Brain microvascular endothelial cell (primary cell): ENCODE measurements at regions not wholly inside any gene's neighbourhood (a gene's known extent, or its start where the extent isn't known, plus 50 kb on each side); places are given as distances from the start of the nearest gene placed in this dataset.

ENCODE experiments used
- DNase-seq: peaks from one replicate; pipeline ENCODE4 v3.0.0-alpha.2; 2020
- H3K27ac ChIP-seq: fragments of 250-450 bp; sonication (Bioruptor Pico); 2 replicates; pipeline ENCODE4 v1.5.1; 2020; ENCODE audit warnings: mild to moderate bottlenecking, moderate library complexity
- H3K27me3 ChIP-seq: fragments of 250-450 bp; sonication (Bioruptor Pico); replicated peaks from 2 replicates; pipeline ENCODE4 v1.5.1; 2020; ENCODE audit warnings: mild to moderate bottlenecking
- H3K36me3 ChIP-seq: fragments of 250-450 bp; sonication (Bioruptor Pico); replicated peaks from 2 replicates; pipeline ENCODE4 v1.5.1; 2020; ENCODE audit warnings: mild to moderate bottlenecking
- H3K4me3 ChIP-seq: 2 replicates; pipeline ENCODE4 v1.5.1; 2011; ENCODE audit warnings: low read depth, mild to moderate bottlenecking, control low read depth, low read length, moderate library complexity
- in situ Hi-C: cut with HindIII; loops from 2 replicates; pipeline ENCODE4 v1.10.0; 2017; ENCODE audit warnings: low sequenced_read_pairs, low pct_ligation_motif_present
- TF ChIP-seq, protein P1 (sequence below): IDR thresholded peaks from 2 replicates; pipeline ENCODE4 v1.5.1; 2011; ENCODE audit warnings: low read depth, mild to moderate bottlenecking, moderate library complexity, low read length, control low read depth, inconsistent platforms; ENCODE audit errors: missing control alignments

DNA sequence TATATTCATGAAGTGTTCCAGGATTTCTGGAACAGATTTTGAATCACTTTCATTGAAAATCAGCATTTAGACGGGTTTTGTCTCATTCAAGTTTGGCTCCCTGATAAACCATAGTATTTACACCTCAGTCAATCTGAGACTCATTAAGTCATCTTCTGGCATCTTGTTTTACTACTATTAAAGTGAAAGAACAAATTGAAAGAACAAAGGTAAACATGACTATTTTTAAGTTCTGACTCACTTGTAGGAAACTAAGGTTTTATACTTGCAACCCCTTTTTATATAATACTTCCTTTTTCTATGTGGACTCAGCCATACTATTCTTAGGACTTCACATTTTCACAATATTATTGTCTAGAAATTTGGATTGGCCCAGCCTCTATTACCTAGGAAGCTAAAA is 854.4 kb downstream of the SQOR start:
- DNase-seq, result no peak
- H3K27me3 ChIP-seq, result no peaks in the 10 kb centered on the region
- TF ChIP-seq, protein P1, sequence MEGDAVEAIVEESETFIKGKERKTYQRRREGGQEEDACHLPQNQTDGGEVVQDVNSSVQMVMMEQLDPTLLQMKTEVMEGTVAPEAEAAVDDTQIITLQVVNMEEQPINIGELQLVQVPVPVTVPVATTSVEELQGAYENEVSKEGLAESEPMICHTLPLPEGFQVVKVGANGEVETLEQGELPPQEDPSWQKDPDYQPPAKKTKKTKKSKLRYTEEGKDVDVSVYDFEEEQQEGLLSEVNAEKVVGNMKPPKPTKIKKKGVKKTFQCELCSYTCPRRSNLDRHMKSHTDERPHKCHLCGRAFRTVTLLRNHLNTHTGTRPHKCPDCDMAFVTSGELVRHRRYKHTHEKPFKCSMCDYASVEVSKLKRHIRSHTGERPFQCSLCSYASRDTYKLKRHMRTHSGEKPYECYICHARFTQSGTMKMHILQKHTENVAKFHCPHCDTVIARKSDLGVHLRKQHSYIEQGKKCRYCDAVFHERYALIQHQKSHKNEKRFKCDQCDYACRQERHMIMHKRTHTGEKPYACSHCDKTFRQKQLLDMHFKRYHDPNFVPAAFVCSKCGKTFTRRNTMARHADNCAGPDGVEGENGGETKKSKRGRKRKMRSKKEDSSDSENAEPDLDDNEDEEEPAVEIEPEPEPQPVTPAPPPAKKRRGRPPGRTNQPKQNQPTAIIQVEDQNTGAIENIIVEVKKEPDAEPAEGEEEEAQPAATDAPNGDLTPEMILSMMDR, result no peak
- H3K4me3 ChIP-seq, result no peak overlapping the region
- no peak overlapping the region for H3K27ac ChIP-seq
- in situ Hi-C loops, result no loop called here
- no peaks in the 10 kb centered on the region for H3K36me3 ChIP-seq

DNA sequence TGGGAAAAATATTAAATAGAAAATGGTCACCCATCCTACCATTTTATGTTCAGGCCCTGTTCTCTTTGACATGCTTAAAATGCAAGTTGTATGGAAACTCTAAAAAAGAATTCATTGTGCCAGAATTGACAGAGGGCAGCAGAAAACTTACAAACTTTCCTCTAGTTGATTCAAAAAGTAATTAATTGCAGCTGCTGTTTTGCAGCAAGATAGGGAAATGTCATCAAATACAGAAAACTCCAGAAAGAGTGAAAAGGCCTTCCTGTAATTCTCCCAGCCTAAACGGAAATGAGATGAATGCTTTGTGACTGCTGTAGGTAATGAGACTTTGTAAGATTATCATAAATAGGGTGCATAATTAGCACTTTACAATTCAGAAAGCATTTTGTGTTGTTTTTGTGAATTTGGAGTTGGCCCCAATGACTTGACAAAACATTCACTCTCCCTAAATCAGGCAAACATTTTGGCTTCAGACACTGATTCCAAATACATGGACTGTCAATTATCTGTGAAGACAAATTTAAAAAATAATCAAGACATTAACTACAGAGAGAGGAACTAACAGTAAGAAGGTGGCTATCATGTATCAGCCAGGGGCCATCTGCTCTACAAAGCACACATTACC is 861.8 kb downstream of the SQOR start:
- in situ Hi-C loops, result no loop called here
- Histone ChIP-seq H3K27me3 (no peaks in the 10 kb centered on the region), H3K4me3 (no peak overlapping the region), H3K36me3 (no peaks in the 10 kb centered on the region), H3K27ac (no peak overlapping the region)
- TF ChIP-seq, protein P1, result no peak
- no peak for DNase-seq

DNA sequence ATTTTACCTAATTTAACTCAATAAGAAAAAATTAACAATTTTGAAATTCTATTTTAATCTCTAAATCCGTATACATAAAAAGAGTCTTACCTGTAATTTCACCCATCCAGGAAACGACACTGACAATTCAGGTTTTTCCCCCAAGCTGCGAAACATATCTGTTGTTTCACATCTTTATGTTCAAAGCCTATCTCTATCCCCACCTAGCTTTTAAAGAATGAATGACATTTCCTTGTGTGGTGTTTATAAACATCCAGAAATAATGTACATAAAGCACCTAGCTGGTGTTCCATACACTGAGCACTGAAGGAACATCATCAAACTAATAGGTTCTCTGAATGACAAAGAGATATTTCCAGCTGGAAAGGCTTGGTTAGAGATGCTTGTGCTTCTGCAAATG is 867.8 kb downstream of the SQOR start:
- Histone ChIP-seq H3K27me3 (no peaks in the 10 kb centered on the region), H3K4me3 (no peak overlapping the region), H3K27ac (no peak overlapping the region), H3K36me3 (no peaks in the 10 kb centered on the region)
- no peak for DNase-seq
- in situ Hi-C loops, result no loop called here
- TF ChIP-seq, protein P1, result no peak

- H3K27ac ChIP-seq, result no peak overlapping the region
- no peak for DNase-seq
- TF ChIP-seq, protein P1, result no peak
- no peak overlapping the region for H3K4me3 ChIP-seq
- H3K27me3 ChIP-seq, result no peaks in the 10 kb centered on the region
- in situ Hi-C loops, result no loop called here
- H3K36me3 ChIP-seq, result no peaks in the 10 kb centered on the region
Observed at GRCh38 chr15:46518381-46518780, 883.6 kb downstream of the SQOR start.

DNA sequence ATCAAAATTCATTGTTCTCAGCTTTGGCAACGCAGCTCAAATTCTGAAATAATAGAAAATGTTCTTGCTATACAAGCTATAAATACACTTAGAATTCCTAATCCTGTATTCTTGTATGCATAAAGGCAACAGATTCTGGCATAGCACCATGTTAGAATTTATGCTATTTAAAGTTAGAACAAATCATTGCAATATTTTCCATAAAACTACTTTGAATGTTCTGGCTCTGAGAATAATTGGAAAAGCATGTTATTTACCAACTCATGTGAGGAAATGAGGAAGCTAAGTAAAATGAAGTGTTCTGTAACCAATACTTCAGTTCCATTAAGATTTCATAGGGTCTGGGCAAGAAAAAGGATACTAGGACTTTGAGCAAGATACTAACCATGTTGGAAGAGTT is 888.9 kb downstream of the SQOR start:
- no peak overlapping the region for H3K27ac ChIP-seq
- TF ChIP-seq, protein P1, result no peak
- H3K36me3 ChIP-seq, result no peaks in the 10 kb centered on the region
- no peaks in the 10 kb centered on the region for H3K27me3 ChIP-seq
- in situ Hi-C loops, result no loop called here
- no peak overlapping the region for H3K4me3 ChIP-seq
- DNase-seq, result no peak
